BE2C (cell line): ENCODE measurements at regions not wholly inside any gene's neighbourhood (a gene's known extent, or its start where the extent isn't known, plus 50 kb on each side); places are given as distances from the start of the nearest gene placed in this dataset.

Experiments used
- DNase-seq: peaks from one replicate; pipeline ENCODE4 v3.0.0-alpha.2; 2020
- H3K27me3 ChIP-seq: fragments of 250-450 bp; sonication (Bioruptor Pico); 2 replicates; pipeline ENCODE4 v1.5.1; 2020; ENCODE audit warnings: mild to moderate bottlenecking
- H3K36me3 ChIP-seq: fragments of 250-450 bp; sonication (Bioruptor Pico); 2 replicates; pipeline ENCODE4 v1.5.1; 2020; ENCODE audit warnings: mild to moderate bottlenecking
- H3K4me1 ChIP-seq: fragments of 250-450 bp; sonication (Bioruptor Pico); 2 replicates; pipeline ENCODE4 v1.5.1; 2020
- H3K4me3 ChIP-seq: 2 replicates; pipeline ENCODE4 v1.5.1; 2011; ENCODE audit warnings: low read depth, low read length
- H3K9me3 ChIP-seq: fragments of 250-450 bp; sonication (Bioruptor Pico); 2 replicates; pipeline ENCODE4 v1.5.1; 2020
- CTCF ChIP-seq: IDR thresholded peaks from 2 replicates; pipeline ENCODE4 v1.5.1; 2012; ENCODE audit warnings: mild to moderate bottlenecking, low read depth, low read length

- no peak overlapping the region for H3K4me3 ChIP-seq
- no peaks in the 10 kb centered on the region for H3K27me3 ChIP-seq
- H3K4me1 ChIP-seq: no peaks in the 10 kb centered on the region
- no peak for TF ChIP-seq CTCF
- no peaks in the 10 kb centered on the region for H3K36me3 ChIP-seq
- no peaks in the 10 kb centered on the region for H3K9me3 ChIP-seq
- no peak for DNase-seq
Measured at GRCh38 chr5:161047024-161047423, 195.0 kb upstream of the ATP10B start.

- no peak overlapping the region for H3K4me3 ChIP-seq
- DNase-seq: no peak
- no peak for TF ChIP-seq CTCF
- no peaks in the 10 kb centered on the region for H3K4me1 ChIP-seq
- H3K36me3 ChIP-seq: no peaks in the 10 kb centered on the region
- H3K27me3 ChIP-seq: no peaks in the 10 kb centered on the region
- H3K9me3 ChIP-seq: no peaks in the 10 kb centered on the region
Measured at GRCh38 chr5:161042862-161043261, 190.9 kb upstream of the ATP10B start.

- TF ChIP-seq CTCF: no peak
- no peaks in the 10 kb centered on the region for H3K27me3 ChIP-seq
- DNase-seq: no peak
- H3K4me3 ChIP-seq: no peak overlapping the region
- H3K36me3 ChIP-seq: no peaks in the 10 kb centered on the region
- H3K9me3 ChIP-seq: no peaks in the 10 kb centered on the region
- H3K4me1 ChIP-seq: no peaks in the 10 kb centered on the region
Measured at GRCh38 chr5:161042443-161042842, 190.4 kb upstream of the ATP10B start.

- no peaks in the 10 kb centered on the region for H3K27me3 ChIP-seq
- TF ChIP-seq CTCF: no peak
- H3K4me1 ChIP-seq: no peaks in the 10 kb centered on the region
- no peaks in the 10 kb centered on the region for H3K36me3 ChIP-seq
- DNase-seq: no peak
- H3K4me3 ChIP-seq: no peak overlapping the region
- no peaks in the 10 kb centered on the region for H3K9me3 ChIP-seq
Measured at GRCh38 chr5:161040818-161041217, 188.8 kb upstream of the ATP10B start.

GRCh38 chr5:161036296-161036695 is 184.3 kb upstream of the ATP10B start:
- no peak for DNase-seq
- no peak for TF ChIP-seq CTCF
- Histone ChIP-seq H3K4me3 (no peak overlapping the region), H3K9me3 (no peaks in the 10 kb centered on the region), H3K27me3 (no peaks in the 10 kb centered on the region), H3K4me1 (no peaks in the 10 kb centered on the region), H3K36me3 (no peaks in the 10 kb centered on the region)

- no peak for TF ChIP-seq CTCF
- H3K36me3 ChIP-seq: no peaks in the 10 kb centered on the region
- no peak for DNase-seq
- H3K9me3 ChIP-seq: no peaks in the 10 kb centered on the region
- no peak overlapping the region for H3K4me3 ChIP-seq
- no peaks in the 10 kb centered on the region for H3K4me1 ChIP-seq
- H3K27me3 ChIP-seq: no peaks in the 10 kb centered on the region
Measured at GRCh38 chr5:161034451-161034850, 182.4 kb upstream of the ATP10B start.
